ENCODE measurements at regions not wholly inside any gene's neighbourhood (a gene's known extent, or its start where the extent isn't known, plus 50 kb on each side); places are given as distances from the start of the nearest gene placed in this dataset.

DNA sequence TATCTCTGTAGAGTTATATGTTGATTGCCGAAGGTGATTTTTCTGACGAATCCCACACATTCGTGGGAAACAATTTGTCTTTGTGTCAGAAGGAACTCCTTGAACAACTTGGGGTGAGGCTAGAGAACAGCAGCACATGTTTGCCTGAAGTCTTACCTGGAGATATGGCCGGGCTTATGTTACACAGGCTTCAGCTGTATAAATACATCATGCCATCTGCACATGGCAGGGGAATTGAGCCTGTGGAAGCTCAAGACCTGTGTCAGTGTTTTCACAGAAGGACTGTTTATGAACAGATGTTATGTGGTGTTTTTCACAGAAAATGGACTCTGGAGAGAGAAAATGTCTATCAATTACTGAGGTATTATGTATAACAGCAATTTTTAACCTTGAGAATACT, 203.6 kb upstream of the MDFIC2 start:
- no peak for TF ChIP-seq CTCF (conservative IDR thresholded peaks at IDR 0.05)
- TF ChIP-seq ZFX (IDR thresholded peaks at IDR 0.05) = no peak

Data from C4-2B (cell line).